SU-DHL-6 (cell line): ENCODE measurements at regions not wholly inside any gene's neighbourhood (a gene's known extent, or its start where the extent isn't known, plus 50 kb on each side); places are given as distances from the start of the nearest gene placed in this dataset.

Experiments
- H2AFZ ChIP-seq: fragments of 200-600 bp; sonication (generic); 2 replicates; pipeline ENCODE4 v1.6.1; 2014; ENCODE audit warnings: low read depth, mild to moderate bottlenecking, moderate library complexity, mixed read lengths, antibody characterized with exemption, low read length; ENCODE audit not compliant: severe bottlenecking
- H3F3A ChIP-seq: fragments of 200-600 bp; shearing (Covaris generic); 2 replicates; pipeline ENCODE4 v1.6.0; 2016; ENCODE audit warnings: antibody characterized with exemption, mild to moderate bottlenecking; ENCODE audit not compliant: insufficient read depth
- H3K27ac ChIP-seq: fragments of 200-600 bp; sonication (generic); 2 replicates; pipeline ENCODE4 v1.5.1; 2016; ENCODE audit warnings: low read depth, mild to moderate bottlenecking, low read length, moderate library complexity, mixed read lengths
- H3K27me3 ChIP-seq: fragments of 200-600 bp; sonication (generic), shearing (Covaris generic); 2 replicates; pipeline ENCODE4 v1.6.0; 2014; ENCODE audit warnings: mild to moderate bottlenecking, low read length
- H3K36me3 ChIP-seq: fragments of 200-600 bp; sonication (generic); 2 replicates; pipeline ENCODE4 v1.6.1; 2014; ENCODE audit warnings: mild to moderate bottlenecking, low read length, mixed read lengths
- H3K4me2 ChIP-seq: fragments of 300-600, 200-600 bp; shearing (Covaris generic), sonication (generic); 2 replicates; pipeline ENCODE4 v1.6.0; 2014; ENCODE audit warnings: low read length, low read depth, mild to moderate bottlenecking; ENCODE audit not compliant: poor library complexity, severe bottlenecking
- H3K4me3 ChIP-seq: fragments of 200-600 bp; sonication (generic); 2 replicates; pipeline ENCODE4 v1.5.1; 2014; ENCODE audit warnings: antibody characterized with exemption, low read length, mild to moderate bottlenecking, mixed read lengths; ENCODE audit not compliant: insufficient read depth, poor library complexity, severe bottlenecking
- H3K79me2 ChIP-seq: fragments of 200-600 bp; sonication (generic); 2 replicates; pipeline ENCODE4 v1.6.1; 2014; ENCODE audit warnings: mild to moderate bottlenecking, low read length, moderate library complexity; ENCODE audit not compliant: insufficient read depth
- H3K9ac ChIP-seq: fragments of 200-600 bp; sonication (generic); 2 replicates; pipeline ENCODE4 v1.7.0; 2014; ENCODE audit warnings: mild to moderate bottlenecking, low read length
- H3K9me2 ChIP-seq: fragments of 200-600 bp; sonication (generic); replicated peaks from 2 replicates; pipeline ENCODE4 v1.6.1; 2014; ENCODE audit warnings: low read length; ENCODE audit not compliant: insufficient read depth
- H3K9me3 ChIP-seq: fragments of 200-600 bp; sonication (generic); 2 replicates; pipeline ENCODE4 v1.6.1; 2014; ENCODE audit warnings: low read length, mixed read lengths; ENCODE audit not compliant: insufficient read depth
- H4K20me1 ChIP-seq: fragments of 200-600 bp; sonication (generic); 2 replicates; pipeline ENCODE4 v1.6.1; 2014; ENCODE audit warnings: low read depth, mild to moderate bottlenecking, antibody characterized with exemption, low read length, moderate library complexity, mixed read lengths
- EZH2phosphoT487 ChIP-seq: fragments of 200-600 bp; sonication (generic), shearing (Covaris generic); conservative IDR thresholded peaks from 2 replicates; pipeline ENCODE4 v1.6.1; 2018; ENCODE audit warnings: mild to moderate bottlenecking, antibody characterized with exemption, low read length, moderate library complexity, mixed read lengths
- TF ChIP-seq, protein P1 (sequence below): fragments of 200-600 bp; sonication (generic); IDR thresholded peaks from one replicate; pipeline ENCODE4 v1.5.1; 2017; ENCODE audit warnings: antibody characterized with exemption, mild to moderate bottlenecking, low read length, moderate library complexity; ENCODE audit not compliant: insufficient read depth, poor library complexity, severe bottlenecking

DNA sequence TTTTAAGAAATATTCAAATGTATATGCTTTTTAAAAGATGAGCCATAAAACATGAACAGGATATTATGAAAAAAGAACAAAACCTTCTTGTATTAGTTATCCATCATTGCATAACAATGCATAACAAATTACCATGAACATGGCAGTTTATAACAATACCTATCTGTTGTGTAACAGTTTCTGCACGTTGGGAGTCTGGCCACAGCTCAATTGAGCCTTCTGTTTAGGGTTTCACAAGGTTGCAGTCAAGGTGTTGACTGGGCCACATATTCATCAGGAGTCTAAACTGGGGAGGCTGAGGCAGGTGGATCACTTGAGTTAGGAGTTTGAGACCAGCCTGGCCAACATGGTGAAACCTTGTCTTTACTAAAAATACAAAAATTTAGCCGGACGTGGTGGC is 149.4 kb upstream of the SMLR1 start:
- Histone ChIP-seq H3K9ac (no peak overlapping the region), H3K9me2 (no peaks in the 10 kb centered on the region), H2AFZ (no peak overlapping the region), H3K27ac (no peak overlapping the region), H3K4me2 (no peak overlapping the region), H4K20me1 (no peaks in the 10 kb centered on the region), H3K4me3 (no peak overlapping the region), H3F3A (no peaks in the 10 kb centered on the region), H3K79me2 (no peaks in the 10 kb centered on the region), H3K9me3 (no peaks in the 10 kb centered on the region), H3K36me3 (no peaks in the 10 kb centered on the region), H3K27me3 (no peaks in the 10 kb centered on the region)
- TF ChIP-seq, protein P1, sequence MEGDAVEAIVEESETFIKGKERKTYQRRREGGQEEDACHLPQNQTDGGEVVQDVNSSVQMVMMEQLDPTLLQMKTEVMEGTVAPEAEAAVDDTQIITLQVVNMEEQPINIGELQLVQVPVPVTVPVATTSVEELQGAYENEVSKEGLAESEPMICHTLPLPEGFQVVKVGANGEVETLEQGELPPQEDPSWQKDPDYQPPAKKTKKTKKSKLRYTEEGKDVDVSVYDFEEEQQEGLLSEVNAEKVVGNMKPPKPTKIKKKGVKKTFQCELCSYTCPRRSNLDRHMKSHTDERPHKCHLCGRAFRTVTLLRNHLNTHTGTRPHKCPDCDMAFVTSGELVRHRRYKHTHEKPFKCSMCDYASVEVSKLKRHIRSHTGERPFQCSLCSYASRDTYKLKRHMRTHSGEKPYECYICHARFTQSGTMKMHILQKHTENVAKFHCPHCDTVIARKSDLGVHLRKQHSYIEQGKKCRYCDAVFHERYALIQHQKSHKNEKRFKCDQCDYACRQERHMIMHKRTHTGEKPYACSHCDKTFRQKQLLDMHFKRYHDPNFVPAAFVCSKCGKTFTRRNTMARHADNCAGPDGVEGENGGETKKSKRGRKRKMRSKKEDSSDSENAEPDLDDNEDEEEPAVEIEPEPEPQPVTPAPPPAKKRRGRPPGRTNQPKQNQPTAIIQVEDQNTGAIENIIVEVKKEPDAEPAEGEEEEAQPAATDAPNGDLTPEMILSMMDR: no peak
- TF ChIP-seq EZH2phosphoT487: no peak

- no peaks in the 10 kb centered on the region for H3K9me2 ChIP-seq
- no peaks in the 10 kb centered on the region for H3K9me3 ChIP-seq
- H4K20me1 ChIP-seq: no peaks in the 10 kb centered on the region
- H3K9ac ChIP-seq: no peak overlapping the region
- no peak overlapping the region for H3K4me3 ChIP-seq
- no peak overlapping the region for H3K27ac ChIP-seq
- no peaks in the 10 kb centered on the region for H3K79me2 ChIP-seq
- no peak overlapping the region for H2AFZ ChIP-seq
- H3F3A ChIP-seq: no peaks in the 10 kb centered on the region
- H3K27me3 ChIP-seq: no peaks in the 10 kb centered on the region
- H3K36me3 ChIP-seq: no peaks in the 10 kb centered on the region
- H3K4me2 ChIP-seq: no peak overlapping the region
- TF ChIP-seq, protein P1: no peak
- no peak for TF ChIP-seq EZH2phosphoT487
Measured at GRCh38 chr6:130679684-130680083, 147.5 kb upstream of the SMLR1 start.

DNA sequence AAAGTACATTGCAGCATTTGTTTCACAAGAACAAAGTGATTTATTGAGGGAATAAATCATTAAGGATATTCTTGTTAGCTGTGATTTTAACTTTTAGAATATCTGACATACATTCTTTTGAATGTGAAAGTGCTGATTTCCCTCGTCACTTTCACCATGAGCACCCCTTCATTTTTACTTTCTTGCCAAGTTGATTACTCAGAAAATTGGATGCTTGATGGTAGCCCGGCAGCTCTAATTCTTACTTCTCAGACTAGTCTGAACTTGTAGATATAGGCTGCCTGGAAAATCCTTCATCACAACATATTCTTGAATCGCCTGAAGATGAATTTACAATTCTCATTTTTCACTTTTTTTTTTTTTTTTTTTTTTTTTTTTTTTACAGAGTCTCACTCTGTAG is 147.1 kb upstream of the SMLR1 start:
- Histone ChIP-seq H3K9me3 (no peaks in the 10 kb centered on the region), H3K9me2 (no peaks in the 10 kb centered on the region), H3K4me2 (no peak overlapping the region), H2AFZ (no peak overlapping the region), H3K36me3 (no peaks in the 10 kb centered on the region), H3K9ac (no peak overlapping the region), H3K27ac (no peak overlapping the region), H3K4me3 (no peak overlapping the region), H3F3A (no peaks in the 10 kb centered on the region), H3K27me3 (no peaks in the 10 kb centered on the region), H3K79me2 (no peaks in the 10 kb centered on the region), H4K20me1 (no peaks in the 10 kb centered on the region)
- TF ChIP-seq, protein P1: no peak
- no peak for TF ChIP-seq EZH2phosphoT487
